ENCODE measurements at regions not wholly inside any gene's neighbourhood (a gene's known extent, or its start where the extent isn't known, plus 50 kb on each side); places are given as distances from the start of the nearest gene placed in this dataset.

DNA sequence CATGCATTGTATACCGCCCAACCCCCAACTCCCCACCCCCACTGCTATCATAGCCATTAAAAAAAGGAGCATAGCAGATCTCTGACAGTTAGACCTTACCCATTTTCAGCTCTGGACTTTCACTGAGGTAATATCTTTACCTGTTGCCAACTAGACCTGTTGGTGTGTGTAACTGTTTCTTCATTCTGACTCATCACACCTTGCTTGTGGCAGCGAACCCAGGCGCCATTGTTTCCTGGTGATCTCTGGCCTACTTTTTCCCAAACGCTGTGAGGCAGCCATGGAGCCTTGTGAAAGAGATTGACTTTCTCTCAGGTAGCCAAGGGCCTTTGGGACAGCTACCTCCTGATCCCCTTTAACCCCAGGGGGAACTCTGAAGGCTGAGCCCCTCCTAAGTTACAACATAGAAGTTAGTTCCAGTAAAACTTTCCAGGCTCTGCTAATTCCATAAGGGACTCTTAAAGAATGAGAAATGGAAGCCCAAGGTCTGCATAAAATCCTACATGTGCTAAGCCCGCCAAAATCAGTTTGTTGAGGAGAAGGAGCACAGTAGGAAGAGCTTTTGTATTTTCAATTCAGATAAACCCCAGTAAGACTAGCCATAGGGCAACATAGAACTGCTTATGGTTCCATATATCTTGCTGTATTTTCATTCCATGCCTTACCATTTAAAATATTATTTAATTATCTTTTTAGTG lies 196.1 kb upstream of the CAMK1G start:
- DNase-seq (ENCODE audit: extremely low read depth in 1 of 11, low read depth in 9 of 11, low spot score in 4 of 11), result no peak

- DNase-seq (ENCODE audit: extremely low read depth in 1 of 11, low read depth in 9 of 11, low spot score in 4 of 11), result no peak
Measured at GRCh38 chr1:209387969-209388329, 195.6 kb upstream of the CAMK1G start.

- DNase-seq (ENCODE audit: extremely low read depth in 1 of 11, low read depth in 9 of 11, low spot score in 4 of 11), result no peak
Measured at GRCh38 chr1:209388358-209388757, 195.2 kb upstream of the CAMK1G start.

GRCh38 chr1:209389258-209389657 lies 194.3 kb upstream of the CAMK1G start:
- DNase-seq (ENCODE audit: extremely low read depth in 1 of 11, low read depth in 9 of 11, low spot score in 4 of 11), result no peak

- no peak for DNase-seq (ENCODE audit: extremely low read depth in 1 of 11, low read depth in 9 of 11, low spot score in 4 of 11)
Measured at GRCh38 chr1:209389975-209390374, 193.5 kb upstream of the CAMK1G start.

- no peak for DNase-seq (ENCODE audit: extremely low read depth in 1 of 11, low read depth in 9 of 11, low spot score in 4 of 11)
Measured at GRCh38 chr1:209390764-209391163, 192.8 kb upstream of the CAMK1G start.

- no peak for DNase-seq (ENCODE audit: extremely low read depth in 1 of 11, low read depth in 9 of 11, low spot score in 4 of 11)
Measured at GRCh38 chr1:209391792-209392191, 191.7 kb upstream of the CAMK1G start.

DNA sequence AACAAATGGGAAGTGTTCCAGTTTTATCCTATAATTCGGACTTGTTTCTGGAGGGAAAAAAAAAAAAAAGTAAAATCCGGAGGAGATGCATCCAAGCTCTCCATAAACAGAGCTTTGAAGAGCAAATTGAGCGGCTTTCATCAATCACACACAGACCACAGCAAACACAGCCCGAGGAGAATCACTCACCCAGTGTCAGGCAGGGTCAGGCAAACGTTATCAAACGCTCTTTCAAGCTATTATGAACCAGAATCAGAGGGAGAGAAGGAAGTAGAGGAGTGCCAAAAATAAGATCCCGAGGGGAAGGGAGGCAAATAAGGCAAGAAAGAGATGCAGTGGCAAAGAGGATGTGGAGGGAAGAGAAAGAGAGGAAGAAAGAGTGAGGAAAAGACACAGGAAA lies 188.3 kb upstream of the CAMK1G start:
- DNase-seq (ENCODE audit: extremely low read depth in 1 of 11, low read depth in 9 of 11, low spot score in 4 of 11), result no peak

GRCh38 chr1:209397371-209397770 lies 186.1 kb upstream of the CAMK1G start:
- DNase-seq (ENCODE audit: extremely low read depth in 1 of 11, low read depth in 9 of 11, low spot score in 4 of 11), result no peak

DNA sequence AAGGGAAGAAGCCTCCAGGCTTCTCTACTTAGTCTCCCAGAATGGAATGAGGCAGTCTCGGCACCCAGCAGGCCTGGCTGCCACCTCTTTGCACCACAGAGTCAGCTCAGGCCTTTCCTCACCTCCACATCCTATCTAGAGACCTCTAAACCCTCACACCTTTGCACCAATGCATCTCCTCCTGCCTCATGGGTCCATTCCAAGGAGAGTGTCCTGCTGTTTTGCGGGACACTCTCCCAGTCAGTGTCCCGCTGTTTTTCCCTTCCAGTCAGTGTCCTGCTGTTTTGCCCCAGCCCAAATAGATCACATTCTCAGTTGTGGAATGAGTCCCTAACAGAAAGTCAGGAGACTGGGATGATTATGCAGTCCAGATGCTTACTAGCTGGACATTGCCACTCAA lies 185.6 kb upstream of the CAMK1G start:
- DNase-seq (ENCODE audit: extremely low read depth in 1 of 11, low read depth in 9 of 11, low spot score in 4 of 11), result no peak

- DNase-seq (ENCODE audit: extremely low read depth in 1 of 11, low read depth in 9 of 11, low spot score in 4 of 11), result peak in 1 of 11 donors; percentile 21
Measured at GRCh38 chr1:209398313-209398991, 185.1 kb upstream of the CAMK1G start.

GRCh38 chr1:209399800-209400199 lies 183.7 kb upstream of the CAMK1G start:
- DNase-seq (ENCODE audit: extremely low read depth in 1 of 11, low read depth in 9 of 11, low spot score in 4 of 11), result peak in 2 of 11 donors; percentile 14 to 27

DNA sequence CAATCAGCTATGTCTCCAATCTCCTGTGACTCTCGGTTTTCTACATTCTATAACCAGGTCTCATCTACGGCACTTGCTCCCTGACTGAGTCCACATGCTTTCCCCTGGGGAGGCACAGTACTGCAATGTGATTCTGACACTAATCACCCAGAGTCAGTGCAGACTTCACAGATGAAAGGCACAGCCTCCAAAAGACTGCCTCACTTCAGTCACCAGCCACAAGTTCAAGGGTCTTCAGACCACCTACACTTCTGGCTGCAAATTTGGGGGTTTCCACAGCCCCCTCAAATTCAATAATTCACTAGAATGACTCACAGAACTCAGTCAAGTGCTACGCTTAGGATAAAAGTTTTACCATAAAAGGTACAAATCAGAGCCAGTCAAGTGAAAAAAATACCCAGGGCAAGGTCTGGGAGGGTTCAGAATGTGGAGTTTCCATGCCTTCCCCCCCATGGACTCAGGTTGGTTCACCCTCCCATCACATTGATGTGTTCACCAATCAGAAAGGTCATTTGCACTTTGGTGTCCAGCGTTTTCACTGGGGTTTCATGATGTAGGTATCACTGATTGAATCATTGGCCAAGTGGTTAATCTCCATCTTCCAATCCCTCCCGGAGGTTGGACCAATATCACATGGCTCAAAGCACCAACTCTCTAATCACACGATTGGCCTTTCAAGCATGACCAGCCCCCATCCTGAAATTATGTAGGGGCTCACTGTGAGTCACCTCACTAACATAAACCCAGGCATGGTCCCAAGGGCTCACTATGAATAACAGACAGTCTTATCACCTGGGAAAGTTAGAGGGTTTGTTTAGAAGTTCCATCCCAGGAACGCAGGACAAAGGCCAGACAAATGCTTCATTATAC lies 182.9 kb upstream of the CAMK1G start:
- no peak for DNase-seq (ENCODE audit: extremely low read depth in 1 of 11, low read depth in 9 of 11, low spot score in 4 of 11)

DNA sequence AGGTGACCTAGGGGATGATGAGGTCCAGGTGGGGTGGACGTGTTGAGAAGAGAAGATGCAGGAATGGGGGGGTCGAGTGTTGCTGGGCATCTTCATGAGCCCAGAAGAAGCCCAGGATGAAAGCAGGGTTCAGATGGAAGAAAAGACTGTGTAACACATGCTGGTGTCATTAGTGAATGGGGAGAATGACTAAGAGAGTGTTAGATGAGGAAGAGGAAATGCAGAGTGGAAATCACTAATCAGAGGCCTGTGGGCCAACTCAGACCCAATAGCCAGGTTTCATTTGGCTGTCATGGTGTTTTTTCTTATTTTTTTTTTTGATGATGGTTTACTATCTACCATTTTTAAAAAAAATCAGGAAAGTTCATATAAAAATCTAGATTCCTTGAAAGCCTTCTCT lies 180.8 kb upstream of the CAMK1G start:
- no peak for DNase-seq (ENCODE audit: extremely low read depth in 1 of 11, low read depth in 9 of 11, low spot score in 4 of 11)

DNA sequence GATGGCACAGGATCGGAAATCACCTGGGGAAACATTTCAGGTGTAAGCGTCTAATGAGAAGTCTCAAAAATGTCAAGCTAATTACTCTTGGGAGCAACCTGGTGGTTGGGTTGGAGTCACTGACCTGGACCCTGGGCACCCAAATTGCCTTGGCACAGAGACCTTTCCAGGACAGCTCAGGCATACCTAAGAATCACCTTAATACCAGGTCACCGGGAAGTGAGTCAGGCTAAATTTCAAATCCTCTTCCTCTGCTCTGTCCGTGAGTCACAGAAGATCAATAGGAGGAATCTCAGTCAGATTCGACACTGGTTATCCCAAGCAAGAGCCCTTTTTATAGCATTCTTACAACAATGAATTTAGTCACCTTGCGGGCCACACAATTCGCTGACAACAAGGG lies 179.6 kb upstream of the CAMK1G start:
- no peak for DNase-seq (ENCODE audit: extremely low read depth in 1 of 11, low read depth in 9 of 11, low spot score in 4 of 11)

- no peak for DNase-seq (ENCODE audit: extremely low read depth in 1 of 11, low read depth in 9 of 11, low spot score in 4 of 11)
Measured at GRCh38 chr1:209404577-209404976, 178.9 kb upstream of the CAMK1G start.

DNA sequence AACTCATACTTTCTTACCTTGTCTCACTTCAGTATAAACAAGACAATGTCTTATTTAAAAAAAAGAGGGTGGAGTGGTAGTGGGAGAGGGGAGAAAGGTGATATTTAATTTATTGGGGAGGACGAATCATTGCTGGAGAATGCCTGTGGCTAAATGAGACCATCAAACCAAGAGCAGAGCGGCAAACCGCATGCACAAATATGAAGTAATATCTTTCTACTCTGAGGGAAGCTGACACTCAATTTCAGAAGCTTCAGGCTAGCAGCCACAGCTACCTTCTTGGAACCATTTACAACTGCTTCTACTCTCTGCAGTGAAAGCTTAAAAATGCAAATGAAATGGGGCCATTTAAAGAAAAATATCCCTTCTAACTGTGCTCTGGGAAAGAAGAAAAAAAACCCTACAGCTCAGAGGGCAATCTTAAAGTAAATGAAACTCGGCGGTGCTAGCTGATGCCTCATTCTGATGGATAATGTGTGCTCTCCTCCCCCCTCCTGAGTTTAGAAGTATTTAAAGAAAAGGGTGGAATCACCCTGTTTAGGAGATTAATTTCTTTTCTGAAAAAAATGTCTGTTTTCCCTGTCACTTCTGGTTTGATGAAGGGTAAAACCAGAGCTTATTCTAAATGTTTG lies 178.2 kb upstream of the CAMK1G start:
- DNase-seq (ENCODE audit: extremely low read depth in 1 of 11, low read depth in 9 of 11, low spot score in 4 of 11), result no peak

DNA sequence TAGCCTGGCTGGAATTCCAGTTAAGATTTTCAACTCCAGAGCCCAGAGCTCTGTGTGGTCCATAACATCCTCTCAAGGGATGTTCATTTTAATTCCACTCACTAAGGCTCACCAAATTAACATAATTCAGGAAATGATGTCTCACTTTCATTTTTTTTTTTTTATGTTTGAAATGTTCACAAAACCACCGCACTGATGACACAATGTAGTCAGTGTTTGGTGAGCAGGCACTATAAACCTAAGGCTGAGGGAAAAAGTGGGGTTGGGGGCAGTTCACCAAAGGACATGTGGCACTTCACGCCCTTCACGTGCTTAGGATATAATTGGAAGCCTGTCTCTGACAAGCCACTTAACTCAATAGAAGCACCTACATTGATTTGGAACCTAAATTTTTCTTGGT lies 177.3 kb upstream of the CAMK1G start:
- no peak for DNase-seq (ENCODE audit: extremely low read depth in 1 of 11, low read depth in 9 of 11, low spot score in 4 of 11)

DNA sequence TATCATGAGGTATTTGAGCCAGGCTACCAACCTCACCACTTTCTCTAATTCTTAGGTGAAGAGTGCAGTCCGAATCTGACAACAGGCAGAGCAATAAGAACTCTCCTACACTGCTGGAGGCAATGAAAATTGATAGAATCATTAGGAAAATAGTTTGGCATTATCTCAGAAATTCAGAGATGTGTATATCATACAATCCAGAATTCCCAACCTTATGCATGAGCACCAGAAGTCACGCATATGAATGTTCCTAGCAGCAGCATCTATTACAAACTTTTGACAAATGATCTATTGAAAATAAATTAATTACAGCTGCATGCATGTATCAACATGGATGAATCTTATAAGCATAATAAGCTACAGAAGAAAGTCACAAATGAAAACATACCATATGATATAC lies 176.9 kb upstream of the CAMK1G start:
- DNase-seq (ENCODE audit: extremely low read depth in 1 of 11, low read depth in 9 of 11, low spot score in 4 of 11), result no peak

GRCh38 chr1:209409780-209410179 lies 173.7 kb upstream of the CAMK1G start:
- DNase-seq (ENCODE audit: extremely low read depth in 1 of 11, low read depth in 9 of 11, low spot score in 4 of 11), result no peak
